ENCODE measurements at regions not wholly inside any gene's neighbourhood (a gene's known extent, or its start where the extent isn't known, plus 50 kb on each side); places are given as distances from the start of the nearest gene placed in this dataset.
"Not testable (repeated sequence)": the region's sequence is repeated elsewhere in the genome, so short reads cannot be mapped to it uniquely, and the experiment has no call there.

- TF ChIP-seq CTCF (IDR thresholded peaks at IDR 0.05; ENCODE audit: poor library complexity); EZH2phosphoT487 (IDR thresholded peaks at IDR 0.05; ENCODE audit: low read depth, severe bottlenecking, unreplicated experiment): not testable (repeated sequence)
- peak; percentile 7 for TF ChIP-seq EZH2 (IDR thresholded peaks at IDR 0.05; ENCODE audit: borderline replicate concordance)
Observed at GRCh38 chr13:25017808-25018728, 77.9 kb upstream of the PABPC3 start.

Measured in hepatocyte (in vitro differentiated cells).